PC-3 (cell line): ENCODE measurements at regions not wholly inside any gene's neighbourhood (a gene's known extent, or its start where the extent isn't known, plus 50 kb on each side); places are given as distances from the start of the nearest gene placed in this dataset.

ENCODE experiments used
- ATAC-seq: fragments of 200-7000 bp; cut with Tn5 transposase; 2 replicates; pipeline ENCODE4 v1.9.1; 2020; ENCODE audit warnings: mild to moderate bottlenecking, moderate library complexity
- BruUV-seq: library from RNA; stranded (reverse); fragments of 400-500 nt; replicated peaks from 2 replicates; lab custom pipeline; 2021; lab: Mats Ljungman, UMichigan
- CTCF ChIA-PET: fragments of 300-600 bp; sonication (Branson Sonifier 250); formaldehyde crosslinking; loops from one replicate; lab custom pipeline; 2022; ENCODE audit warnings: antibody characterized with exemption; lab: Charles Lee
- POLR2A ChIA-PET: fragments of 300-600 bp; sonication (Branson Sonifier 250); formaldehyde crosslinking; loops from one replicate; lab custom pipeline; 2022; ENCODE audit warnings: antibody characterized with exemption; ENCODE audit not compliant: unreplicated experiment; lab: Charles Lee
- DNase-seq: peaks from one replicate; pipeline ENCODE4 v3.0.0-alpha.2; 2015
- H2AFZ ChIP-seq: fragments of 300-600 bp; sonication (generic); 2 replicates; pipeline ENCODE4 v1.6.0; 2016; ENCODE audit warnings: antibody characterized with exemption, low read length
- H3F3A ChIP-seq: fragments of 300-600 bp; sonication (generic); one replicate; pipeline ENCODE4 v1.6.0; 2017; ENCODE audit warnings: antibody characterized with exemption, low read length, control low read depth, mild to moderate bottlenecking; ENCODE audit not compliant: unreplicated experiment
- H3K27ac ChIP-seq: fragments of 300-600 bp; sonication (generic); 2 replicates; pipeline ENCODE4 v1.5.1; 2016; ENCODE audit warnings: mild to moderate bottlenecking, low read length
- H3K27me3 ChIP-seq: fragments of 300-600 bp; sonication (generic); 2 replicates; pipeline ENCODE4 v1.6.1; 2016; ENCODE audit warnings: low read length, mixed read lengths
- H3K36me3 ChIP-seq: fragments of 300-600 bp; sonication (generic); 2 replicates; pipeline ENCODE4 v1.6.1; 2016; ENCODE audit warnings: low read depth, mixed run types, low read length, mixed read lengths
- H3K4me1 ChIP-seq: fragments of 300-600 bp; sonication (generic); 2 replicates; pipeline ENCODE4 v1.5.1; 2016; ENCODE audit warnings: low read length; ENCODE audit not compliant: insufficient read depth
- H3K4me2 ChIP-seq: fragments of 300-600 bp; sonication (generic); 2 replicates; pipeline ENCODE4 v1.6.0; 2016; ENCODE audit warnings: low read length
- H3K4me3 ChIP-seq: fragments of 300-600 bp; sonication (generic); 2 replicates; pipeline ENCODE4 v1.5.1; 2016; ENCODE audit warnings: mild to moderate bottlenecking, low read length, mixed read lengths
- H3K79me2 ChIP-seq: fragments of 300-600 bp; sonication (generic); 2 replicates; pipeline ENCODE4 v1.6.1; 2017; ENCODE audit warnings: low read length, mixed read lengths
- H3K9ac ChIP-seq: fragments of 300-600 bp; sonication (generic); 2 replicates; pipeline ENCODE4 v1.6.0; 2016; ENCODE audit warnings: mild to moderate bottlenecking, low read length
- H3K9me2 ChIP-seq: fragments of 300-600 bp; sonication (generic); replicated peaks from 2 replicates; pipeline ENCODE4 v1.6.1; 2016; ENCODE audit warnings: mixed run types, low read length, mixed read lengths
- H3K9me3 ChIP-seq: fragments of 300-600 bp; sonication (generic); 2 replicates; pipeline ENCODE4 v1.6.1; 2016; ENCODE audit warnings: low read length, mixed read lengths
- H4K20me1 ChIP-seq: fragments of 300-600 bp; sonication (generic); 2 replicates; pipeline ENCODE4 v1.6.1; 2016; ENCODE audit warnings: low read length, mixed read lengths
- EZH2 ChIP-seq: fragments of 300-600 bp; sonication (generic); IDR thresholded peaks from one replicate; pipeline ENCODE4 v1.6.1; 2017; ENCODE audit warnings: antibody characterized with exemption, mild to moderate bottlenecking, low read length; ENCODE audit not compliant: unreplicated experiment
- EZH2phosphoT487 ChIP-seq: fragments of 300-600 bp; sonication (generic); IDR thresholded peaks from 2 replicates; pipeline ENCODE4 v1.6.1; 2018; ENCODE audit warnings: mild to moderate bottlenecking, antibody characterized with exemption, low read length, borderline replicate concordance
- intact Hi-C: fragments of 100-400 bp; cut with micrococcal nuclease; formaldehyde crosslinking; loops from 2 replicates; pipeline ENCODE4 v1.9.0; 2023
- TF ChIP-seq, protein P1 (sequence below): fragments of 300-600 bp; sonication (generic); conservative IDR thresholded peaks from 2 replicates; pipeline ENCODE4 v1.5.1; 2017; ENCODE audit warnings: antibody characterized with exemption, low read depth, mild to moderate bottlenecking, low read length

DNA sequence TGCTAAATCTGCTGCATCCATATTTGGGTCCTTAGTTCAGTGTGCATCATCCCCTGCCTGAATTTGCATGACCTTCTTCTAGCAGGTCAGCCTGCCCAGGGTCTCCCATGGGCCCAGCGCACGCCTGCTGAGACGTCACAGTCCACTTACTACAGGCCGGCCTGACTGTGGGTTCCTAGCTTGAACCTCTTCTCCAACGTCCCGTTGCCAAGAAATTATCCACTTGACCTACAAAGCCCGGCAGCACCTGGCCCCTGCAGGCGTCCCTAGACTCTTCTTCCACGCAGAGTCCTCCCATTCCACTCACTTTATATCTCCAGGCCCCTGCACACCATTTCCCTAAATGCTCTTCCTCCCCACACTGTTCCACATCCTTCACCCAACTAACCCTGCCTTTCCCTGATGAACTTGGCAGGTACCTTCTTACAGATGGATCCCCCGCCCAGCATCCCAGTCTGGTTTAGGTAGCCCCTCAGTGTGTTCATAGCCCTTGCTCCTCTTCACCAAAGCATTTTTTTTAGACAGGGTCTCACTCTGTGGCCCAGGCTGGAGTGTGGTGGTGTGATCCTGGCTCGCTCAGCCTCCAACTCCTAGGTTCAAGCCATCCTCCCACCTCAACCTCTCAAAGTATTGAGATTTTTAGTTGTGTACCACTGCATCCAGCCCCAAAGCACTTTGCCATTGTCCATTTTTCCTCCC is 155.0 kb upstream of the SOX1 start:
- no TSS peak for BruUV-seq
- H3K4me1 ChIP-seq = no peaks in the 10 kb centered on the region
- no peaks in the 10 kb centered on the region for H4K20me1 ChIP-seq
- DNase-seq (no peak), ATAC-seq (no peak)
- no peaks in the 10 kb centered on the region for H3K36me3 ChIP-seq
- H3K4me3 ChIP-seq = no peak overlapping the region
- POLR2A ChIA-PET = no interaction called here
- H3K9me3 ChIP-seq = no peaks in the 10 kb centered on the region
- peaks cover 28% of the 10 kb centered on the region for H3K27me3 ChIP-seq
- no peak overlapping the region for H3K9ac ChIP-seq
- H3K79me2 ChIP-seq = no peaks in the 10 kb centered on the region
- no peak overlapping the region for H2AFZ ChIP-seq
- TF ChIP-seq, protein P1, sequence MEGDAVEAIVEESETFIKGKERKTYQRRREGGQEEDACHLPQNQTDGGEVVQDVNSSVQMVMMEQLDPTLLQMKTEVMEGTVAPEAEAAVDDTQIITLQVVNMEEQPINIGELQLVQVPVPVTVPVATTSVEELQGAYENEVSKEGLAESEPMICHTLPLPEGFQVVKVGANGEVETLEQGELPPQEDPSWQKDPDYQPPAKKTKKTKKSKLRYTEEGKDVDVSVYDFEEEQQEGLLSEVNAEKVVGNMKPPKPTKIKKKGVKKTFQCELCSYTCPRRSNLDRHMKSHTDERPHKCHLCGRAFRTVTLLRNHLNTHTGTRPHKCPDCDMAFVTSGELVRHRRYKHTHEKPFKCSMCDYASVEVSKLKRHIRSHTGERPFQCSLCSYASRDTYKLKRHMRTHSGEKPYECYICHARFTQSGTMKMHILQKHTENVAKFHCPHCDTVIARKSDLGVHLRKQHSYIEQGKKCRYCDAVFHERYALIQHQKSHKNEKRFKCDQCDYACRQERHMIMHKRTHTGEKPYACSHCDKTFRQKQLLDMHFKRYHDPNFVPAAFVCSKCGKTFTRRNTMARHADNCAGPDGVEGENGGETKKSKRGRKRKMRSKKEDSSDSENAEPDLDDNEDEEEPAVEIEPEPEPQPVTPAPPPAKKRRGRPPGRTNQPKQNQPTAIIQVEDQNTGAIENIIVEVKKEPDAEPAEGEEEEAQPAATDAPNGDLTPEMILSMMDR = no peak
- TF ChIP-seq EZH2phosphoT487 (no peak), EZH2 (no peak)
- intact Hi-C loops = no loop called here
- H3K27ac ChIP-seq = no peak overlapping the region
- H3K4me2 ChIP-seq = no peak overlapping the region
- CTCF ChIA-PET = no interaction called here
- H3F3A ChIP-seq = no peaks in the 10 kb centered on the region
- no peaks in the 10 kb centered on the region for H3K9me2 ChIP-seq

DNA sequence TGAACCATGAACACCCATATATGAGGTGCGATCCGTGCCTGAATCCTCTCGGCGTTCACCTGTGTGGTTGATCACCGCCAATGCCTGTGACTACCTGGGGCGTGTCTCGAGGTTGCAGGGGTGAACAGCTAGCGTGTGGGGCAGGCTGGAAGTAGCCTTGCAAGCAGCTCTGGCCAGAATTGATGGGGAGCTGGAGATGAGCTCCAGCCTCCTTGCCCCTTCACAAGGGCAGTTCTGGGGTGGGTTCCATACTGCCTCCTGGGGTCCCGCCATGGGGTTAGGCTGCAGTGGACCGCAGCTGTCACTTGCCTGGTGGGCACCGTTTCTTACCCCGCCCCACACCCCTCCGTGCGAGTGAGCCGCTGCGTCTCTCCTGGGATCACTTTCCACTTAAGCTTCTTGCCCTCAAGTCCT is 154.5 kb upstream of the SOX1 start:
- Histone ChIP-seq H3K4me3 (no peak overlapping the region), H3K9me3 (no peaks in the 10 kb centered on the region), H2AFZ (no peak overlapping the region), H3K27me3 (peaks cover 34% of the 10 kb centered on the region), H3F3A (no peaks in the 10 kb centered on the region), H3K4me1 (no peaks in the 10 kb centered on the region), H3K9me2 (no peaks in the 10 kb centered on the region), H3K36me3 (no peaks in the 10 kb centered on the region), H3K9ac (no peak overlapping the region), H4K20me1 (no peaks in the 10 kb centered on the region), H3K4me2 (no peak overlapping the region), H3K27ac (no peak overlapping the region), H3K79me2 (no peaks in the 10 kb centered on the region)
- intact Hi-C loops = no loop called here
- ChIA-PET CTCF (no interaction called here), POLR2A (no interaction called here)
- BruUV-seq = no TSS peak
- TF ChIP-seq, protein P1 = no peak
- TF ChIP-seq EZH2phosphoT487 (no peak), EZH2 (no peak)
- DNase-seq (no peak), ATAC-seq (no peak)

DNA sequence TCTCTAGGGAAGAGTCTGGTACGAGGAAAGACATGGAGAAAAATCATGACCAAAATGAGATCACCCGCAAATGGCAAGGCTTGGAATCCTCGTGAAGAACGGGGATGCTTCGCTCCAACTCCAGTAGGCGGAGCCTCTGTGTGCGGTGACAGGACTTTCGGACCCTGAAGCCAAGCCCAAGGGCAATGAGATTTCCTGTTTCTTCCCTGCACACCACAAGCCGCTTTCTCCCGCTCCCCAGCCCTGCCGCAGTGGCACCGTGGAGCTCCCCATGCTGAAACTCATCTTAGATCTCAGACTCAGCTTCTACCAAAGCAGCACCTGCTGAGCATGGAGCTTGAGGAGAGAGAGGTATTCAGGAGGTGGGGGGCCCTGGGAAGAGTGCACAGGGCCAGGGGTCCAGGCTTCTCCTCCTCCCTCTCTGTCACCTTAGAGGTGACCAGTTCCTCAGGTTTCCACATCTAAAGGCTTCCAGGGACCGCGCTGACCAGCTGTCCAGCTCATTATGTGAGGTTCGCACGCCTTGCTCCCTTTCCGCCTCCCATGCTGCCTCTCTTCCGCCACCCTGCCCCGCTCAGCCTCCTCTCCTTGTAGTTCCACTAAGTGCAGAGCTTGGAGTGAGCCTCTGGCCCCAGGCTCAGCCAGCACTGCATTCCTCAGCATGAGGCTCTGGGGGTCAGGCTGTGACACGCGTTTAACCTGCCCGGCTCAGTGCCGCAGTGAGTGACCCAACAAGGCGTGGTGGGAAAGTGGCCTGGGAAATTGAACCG is 153.8 kb upstream of the SOX1 start:
- H2AFZ ChIP-seq = no peak overlapping the region
- H3K4me2 ChIP-seq = no peak overlapping the region
- BruUV-seq = no TSS peak
- no peaks in the 10 kb centered on the region for H4K20me1 ChIP-seq
- TF ChIP-seq, protein P1 = no peak
- TF ChIP-seq EZH2phosphoT487 = no peak
- no peak for TF ChIP-seq EZH2
- no peak overlapping the region for H3K4me3 ChIP-seq
- ChIA-PET POLR2A (no interaction called here), CTCF (no interaction called here)
- no peaks in the 10 kb centered on the region for H3F3A ChIP-seq
- H3K9ac ChIP-seq = no peak overlapping the region
- no peaks in the 10 kb centered on the region for H3K4me1 ChIP-seq
- no peaks in the 10 kb centered on the region for H3K9me2 ChIP-seq
- no peak for ATAC-seq
- H3K9me3 ChIP-seq = no peaks in the 10 kb centered on the region
- H3K27me3 ChIP-seq = peaks cover 41% of the 10 kb centered on the region
- no peak overlapping the region for H3K27ac ChIP-seq
- H3K36me3 ChIP-seq = no peaks in the 10 kb centered on the region
- H3K79me2 ChIP-seq = no peaks in the 10 kb centered on the region
- intact Hi-C loops = no loop called here
- DNase-seq = no peak
